GM12878 (cell line): ENCODE measurements at regions not wholly inside any gene's neighbourhood (a gene's known extent, or its start where the extent isn't known, plus 50 kb on each side); places are given as distances from the start of the nearest gene placed in this dataset.

ENCODE experiments used
- BACH1 ChIP-seq: fragments of 450-650 bp; IDR thresholded peaks from 2 replicates; pipeline ENCODE4 v1.6.1; 2017; ENCODE audit warnings: mild to moderate bottlenecking, borderline replicate concordance
- CBX5 ChIP-seq: sonication (generic); IDR thresholded peaks from 2 replicates; pipeline ENCODE4 v1.6.1; 2016; ENCODE audit warnings: low read depth, moderate library complexity, mild to moderate bottlenecking, inconsistent platforms
- CTCF ChIP-seq, 3 experiments: IDR thresholded peaks in 2 of 3; conservative IDR thresholded peaks in 1 of 3; 2 replicates each; pipeline ENCODE4 v1.5.1; 2011; ENCODE audit warnings: low read depth in 3 of 3, low read length in 3 of 3, mild to moderate bottlenecking in 3 of 3, control low read depth in 2 of 3, moderate library complexity in 2 of 3, inconsistent platforms in 1 of 3, mixed read lengths in 1 of 3; ENCODE audit not compliant: control insufficient read depth in 2 of 3, insufficient read depth in 1 of 3; ENCODE audit errors: extremely low read depth in 1 of 3
- DPF2 ChIP-seq: fragments of 450-650 bp; IDR thresholded peaks from 2 replicates; pipeline ENCODE4 v1.6.1; 2017; ENCODE audit warnings: mild to moderate bottlenecking
- EZH2 ChIP-seq: IDR thresholded peaks from 2 replicates; pipeline ENCODE4 v1.6.1; 2012; ENCODE audit warnings: low read depth, mild to moderate bottlenecking, control low read depth, inconsistent platforms, low read length, borderline replicate concordance; ENCODE audit not compliant: control insufficient read depth
- MEF2A ChIP-seq: IDR thresholded peaks from 2 replicates; pipeline ENCODE4 v1.6.1; 2011; ENCODE audit warnings: low read depth, mild to moderate bottlenecking, low read length, moderate library complexity; ENCODE audit not compliant: insufficient read depth
- PKNOX1 ChIP-seq: fragments of 450-650 bp; IDR thresholded peaks from 2 replicates; pipeline ENCODE4 v1.6.1; 2016; ENCODE audit warnings: mild to moderate bottlenecking
- POLR2A ChIP-seq: IDR thresholded peaks from 2 replicates; pipeline ENCODE4 v1.6.1; 2011; ENCODE audit warnings: low read depth, mild to moderate bottlenecking, low read length
- RCOR1 ChIP-seq: conservative IDR thresholded peaks from 2 replicates; pipeline ENCODE4 v1.6.1; 2012; ENCODE audit warnings: low read depth, low read length, improper control_type of control experiment
- RELB ChIP-seq: fragments of 450-650 bp; IDR thresholded peaks from 2 replicates; pipeline ENCODE4 v1.6.1; 2017; ENCODE audit warnings: low read depth, mild to moderate bottlenecking, moderate library complexity
- SKIL ChIP-seq: fragments of 450-650 bp; IDR thresholded peaks from 2 replicates; pipeline ENCODE4 v1.6.1; 2017; ENCODE audit warnings: mild to moderate bottlenecking, low read depth, inconsistent platforms; ENCODE audit not compliant: poor library complexity, severe bottlenecking
- SUPT20H ChIP-seq: IDR thresholded peaks from 2 replicates; pipeline ENCODE4 v1.6.1; 2011; ENCODE audit warnings: low read depth, mild to moderate bottlenecking, low read length, moderate library complexity, borderline replicate concordance; ENCODE audit not compliant: control insufficient read depth
- ZBTB4 ChIP-seq: fragments of 450-650 bp; formaldehyde crosslinking; IDR thresholded peaks from 2 replicates; pipeline ENCODE4 v1.4.0; 2022; ENCODE audit warnings: mild to moderate bottlenecking, moderate library complexity
- ZNF274 ChIP-seq: IDR thresholded peaks from one replicate; pipeline ENCODE4 v1.8.0; 2011; ENCODE audit not compliant: insufficient read length, insufficient read depth

- TF ChIP-seq CTCF (IDR thresholded peaks at IDR 0.05 in 2 of 3, conservative IDR thresholded peaks at IDR 0.05 in 1 of 3; ENCODE audit: control insufficient read depth in 2 of 3, extremely low read depth in 1 of 3, insufficient read depth in 1 of 3, low read depth in 3 of 3, low read length in 3 of 3) (no peak), SUPT20H (no peak), PKNOX1 (no peak), SKIL (no peak), EZH2 (no peak), RELB (no peak), BACH1 (no peak), ZBTB4 (CRISPR knock-in tag) (no peak), ZNF274 (no peak), CBX5 (no peak), POLR2A (no peak), RCOR1 (no peak), DPF2 (no peak), MEF2A (no peak)
Measured at GRCh38 chr2:8335801-8336200, 346.1 kb upstream of the ID2 start.
